Retinal pigment epithelial cell (primary cell): ENCODE measurements at regions not wholly inside any gene's neighbourhood (a gene's known extent, or its start where the extent isn't known, plus 50 kb on each side); places are given as distances from the start of the nearest gene placed in this dataset.

ENCODE experiments used
- DNase-seq: peaks from one replicate; pipeline ENCODE4 v3.0.0-alpha.2; 2010; ENCODE audit warnings: low read depth
- H3K4me3 ChIP-seq: 2 replicates; pipeline ENCODE4 v1.5.1; 2011; ENCODE audit warnings: mild to moderate bottlenecking, low read length, control low read depth, moderate library complexity
- CTCF ChIP-seq: conservative IDR thresholded peaks from 2 replicates; pipeline ENCODE4 v1.5.1; 2011; ENCODE audit warnings: low read depth, low read length, control low read depth, inconsistent platforms

DNA sequence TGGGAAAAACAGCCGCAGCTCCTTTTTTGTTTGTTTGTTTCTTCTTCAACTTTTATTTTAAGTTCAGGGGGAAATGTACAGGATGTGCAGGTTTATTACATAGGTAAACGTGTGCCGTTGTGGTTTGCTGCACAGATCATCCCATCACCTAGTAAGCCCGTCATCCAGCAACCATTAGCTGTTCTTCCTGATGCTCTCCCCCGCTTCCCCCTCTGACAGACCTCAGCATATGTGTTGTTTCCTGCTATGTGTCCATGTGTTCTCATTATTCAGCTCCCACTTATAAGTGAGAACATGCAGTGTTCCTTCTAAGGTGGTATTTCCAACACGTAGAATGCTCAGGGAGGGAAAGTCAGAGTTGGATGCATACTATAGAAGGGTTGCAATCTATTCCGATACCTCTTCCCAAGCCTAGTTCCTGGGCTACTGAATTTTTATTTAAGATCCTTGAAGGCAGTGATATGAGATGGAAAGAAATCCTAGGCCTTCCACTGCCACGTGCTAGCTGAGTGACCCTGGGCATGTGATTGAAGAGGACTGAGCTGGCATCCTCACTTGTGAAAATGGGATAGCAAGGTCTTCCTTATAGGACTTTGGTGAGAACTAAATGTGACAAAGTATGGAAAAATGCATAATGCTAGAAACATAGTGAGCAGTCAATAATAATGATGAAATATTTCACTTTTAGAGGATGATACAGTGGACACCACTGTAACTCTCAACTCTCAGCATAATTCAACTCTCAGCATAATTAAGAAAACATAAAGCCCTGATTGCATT, 278.5 kb downstream of the REEP3 start:
- DNase-seq: no peak

GRCh38 chr10:63801166-63801565, 280.0 kb downstream of the REEP3 start:
- no peak for TF ChIP-seq CTCF
- no peak overlapping the region for H3K4me3 ChIP-seq
- DNase-seq: no peak

More for the DNA sequence above, 278.5 kb downstream of the REEP3 start:
- no peak overlapping the region for H3K4me3 ChIP-seq
- TF ChIP-seq CTCF: no peak

- no peak for TF ChIP-seq CTCF
- H3K4me3 ChIP-seq: no peak overlapping the region
- no peak for DNase-seq
Measured at GRCh38 chr10:63806330-63806729, 285.1 kb downstream of the REEP3 start.

- DNase-seq: no peak
- TF ChIP-seq CTCF: no peak
- H3K4me3 ChIP-seq: no peak overlapping the region
Measured at GRCh38 chr10:63812501-63812900, 291.3 kb downstream of the REEP3 start.

DNA sequence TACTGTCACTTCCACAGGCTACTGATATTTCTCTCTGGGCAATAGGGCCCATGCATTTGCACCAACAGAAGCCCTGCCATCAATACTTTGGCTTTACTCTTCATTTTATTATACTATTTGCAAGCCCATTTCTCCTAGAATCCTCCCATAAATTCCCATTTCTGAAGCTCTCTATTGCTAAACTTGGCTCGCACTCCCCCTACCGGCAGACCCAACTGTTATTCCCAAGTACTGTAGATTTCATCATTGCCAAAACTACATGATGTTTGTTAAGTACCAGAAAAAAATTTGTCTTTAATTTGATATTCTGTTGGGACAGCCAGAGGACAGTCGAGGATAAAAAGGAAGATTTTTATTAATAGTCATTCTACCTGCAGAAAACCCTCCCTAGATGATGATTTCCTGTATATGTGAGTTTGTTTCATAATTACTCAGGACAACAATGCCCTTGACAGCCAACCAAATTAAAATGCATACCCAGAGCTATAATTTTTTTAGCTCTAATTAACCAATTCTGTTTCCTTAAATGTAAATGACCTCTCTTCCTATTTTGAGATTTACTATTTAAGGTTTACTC, 298.6 kb downstream of the REEP3 start:
- H3K4me3 ChIP-seq: no peak overlapping the region
- TF ChIP-seq CTCF: peak; percentile 93
- peak; percentile 23 for DNase-seq

GRCh38 chr10:63822496-63822895, 301.3 kb downstream of the REEP3 start:
- no peak overlapping the region for H3K4me3 ChIP-seq
- no peak for DNase-seq
- no peak for TF ChIP-seq CTCF

DNA sequence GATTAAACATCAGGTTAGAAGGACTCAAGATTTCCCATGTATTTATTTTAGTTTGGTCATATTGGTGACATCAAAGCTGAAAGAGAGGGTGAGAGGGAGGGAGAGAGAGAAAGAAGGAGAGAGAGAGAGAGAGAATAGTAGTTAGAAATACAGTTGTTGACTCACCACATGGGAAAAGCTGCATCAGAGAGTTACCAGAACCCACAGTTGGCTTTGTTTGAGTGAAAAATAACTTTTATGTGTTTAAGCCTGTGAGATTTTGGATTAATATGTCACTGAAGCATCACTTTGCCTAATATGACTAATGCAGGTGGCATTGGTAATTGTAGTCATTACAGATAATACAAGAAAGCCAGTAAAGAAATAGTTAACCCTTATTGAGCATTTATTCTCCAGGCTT, 303.9 kb downstream of the REEP3 start:
- no peak overlapping the region for H3K4me3 ChIP-seq

More for the DNA sequence above, 303.9 kb downstream of the REEP3 start:
- DNase-seq: peak; percentile 2
- TF ChIP-seq CTCF: no peak
